Tibial nerve (tissue), 4 donors: ENCODE measurements at regions not wholly inside any gene's neighbourhood (a gene's known extent, or its start where the extent isn't known, plus 50 kb on each side); places are given as distances from the start of the nearest gene placed in this dataset.

Experiments
- DNase-seq, 2 donors: peaks; one replicate each; pipeline ENCODE4 v3.0.0-alpha.2; 2019; ENCODE audit warnings: low spot score in 2 of 2
- H3K27ac ChIP-seq, 4 donors: fragments of 200-600 bp; sonication (generic) in 3 of 4; one replicate each; pipeline ENCODE4 v1.5.1; 2017 to 2019; ENCODE audit warnings: mild to moderate bottlenecking in 1 of 4
- H3K27me3 ChIP-seq, 2 donors: fragments of 200-600 bp; sonication (generic) in 1 of 2; one replicate each; pipeline versions ENCODE4 v1.5.1 to v1.6.0; 2017 to 2019
- H3K36me3 ChIP-seq, 3 donors: fragments of 200-600 bp; sonication (generic); one replicate each; pipeline ENCODE4 v1.5.1; 2018 to 2019
- H3K4me1 ChIP-seq, 4 donors: fragments of 200-600 bp; sonication (generic) in 3 of 4; one replicate each; pipeline ENCODE4 v1.5.1; 2017 to 2019
- H3K4me3 ChIP-seq, 4 donors: fragments of 200-600 bp; sonication (generic) in 3 of 4; one replicate each; pipeline ENCODE4 v1.5.1; 2017 to 2019; ENCODE audit warnings: mild to moderate bottlenecking in 1 of 4, moderate library complexity in 1 of 4
- H3K9me3 ChIP-seq, 4 donors: fragments of 200-600 bp; sonication (generic) in 3 of 4; one replicate each; pipeline ENCODE4 v1.5.1; 2017 to 2019
- CTCF ChIP-seq, 5 experiments: fragments of 200-600 bp in 3 of 5; fragments of 450-650 bp in 2 of 5; sonication (generic) in 3 of 5; IDR thresholded peaks; one replicate each; pipeline ENCODE4 v1.5.1; 2016 to 2019; ENCODE audit warnings: antibody characterized with exemption in 5 of 5, mild to moderate bottlenecking in 3 of 5, moderate library complexity in 2 of 5
- EP300 ChIP-seq, 2 donors: sonication (generic); formaldehyde crosslinking; IDR thresholded peaks; one replicate each; pipeline ENCODE4 v1.6.1; 2017; ENCODE audit warnings: antibody characterized with exemption in 2 of 2, mild to moderate bottlenecking in 1 of 2
- POLR2A ChIP-seq, 2 donors: fragments of 450-650 bp; IDR thresholded peaks; one replicate each; pipeline ENCODE4 v1.6.1; 2017; ENCODE audit warnings: antibody characterized with exemption in 2 of 2, mild to moderate bottlenecking in 2 of 2, moderate library complexity in 2 of 2
- WGBS, 2 donors: methylation state at CpG; one replicate each; pipeline ENCODE4 v1.1.5; 2018; 5-methylcytosine and 5-hydroxymethylcytosine counted together

- 22 to 23% methylated on average over 19 to 24 of the region's 24 CpGs for WGBS, 2 donors
- Histone ChIP-seq H3K27ac (peak overlapping the region in 2 of 4 donors; percentile 72 to 73), H3K4me1 (peaks cover 0 to 93% (median 16%) of the 10 kb centered on the region in 4 donors), H3K36me3 (no peaks in the 10 kb centered on the region), H3K27me3 (no peaks in the 10 kb centered on the region), H3K4me3 (no peak overlapping the region), H3K9me3 (no peaks in the 10 kb centered on the region)
- DNase-seq: peak; percentile 71 to 75
- TF ChIP-seq CTCF (IDR thresholded peaks at IDR 0.05): peak in 3 of 5 experiments; percentile 8 to 48 (median 26)
- TF ChIP-seq EP300 (IDR thresholded peaks at IDR 0.05): peak in 1 of 2 donors; percentile 60
- no peak for TF ChIP-seq POLR2A (IDR thresholded peaks at IDR 0.05)
These were observed 99.8 kb upstream of the CDH5 start for GRCh38 chr16:66266436-66267291.

- no peak for TF ChIP-seq POLR2A (IDR thresholded peaks at IDR 0.05)
- no peak for TF ChIP-seq EP300 (IDR thresholded peaks at IDR 0.05)
- TF ChIP-seq CTCF (IDR thresholded peaks at IDR 0.05): no peak
- Histone ChIP-seq H3K27me3 (no peaks in the 10 kb centered on the region), H3K4me1 (peaks cover 0 to 96% (median 15%) of the 10 kb centered on the region in 4 donors), H3K4me3 (no peak overlapping the region), H3K27ac (peak overlapping the region in 3 of 4 donors; percentile 27 to 77 (median 75)), H3K36me3 (no peaks in the 10 kb centered on the region), H3K9me3 (no peaks in the 10 kb centered on the region)
- whole genome bisulfite sequencing, 2 donors: 80 to 87% methylated on average over 13 of the region's 13 CpGs
- DNase-seq: no peak
These were observed 100.8 kb upstream of the CDH5 start for GRCh38 chr16:66265556-66266141.

GRCh38 chr16:66265048-66265415, 101.5 kb upstream of the CDH5 start:
- no peak for TF ChIP-seq POLR2A (IDR thresholded peaks at IDR 0.05)
- TF ChIP-seq CTCF (IDR thresholded peaks at IDR 0.05): no peak
- no peak for TF ChIP-seq EP300 (IDR thresholded peaks at IDR 0.05)
- 67 to 76% methylated on average over 3 of the region's 3 CpGs for WGBS, 2 donors
- Histone ChIP-seq H3K36me3 (no peaks in the 10 kb centered on the region), H3K9me3 (no peaks in the 10 kb centered on the region), H3K27ac (peak overlapping the region in 3 of 4 donors; percentile 27 to 77 (median 75)), H3K4me1 (peaks cover 0 to 92% (median 13%) of the 10 kb centered on the region in 4 donors), H3K27me3 (no peaks in the 10 kb centered on the region), H3K4me3 (no peak overlapping the region)
- no peak for DNase-seq

- DNase-seq: no peak
- 83 to 89% methylated on average over 12 to 17 of the region's 17 CpGs for WGBS, 2 donors
- TF ChIP-seq POLR2A (IDR thresholded peaks at IDR 0.05): no peak
- TF ChIP-seq EP300 (IDR thresholded peaks at IDR 0.05): no peak
- TF ChIP-seq CTCF (IDR thresholded peaks at IDR 0.05): no peak
- Histone ChIP-seq H3K4me1 (peaks cover 0 to 86% (median 13%) of the 10 kb centered on the region in 4 donors), H3K4me3 (no peak overlapping the region), H3K27ac (peak overlapping the region in 3 of 4 donors; percentile 27 to 77 (median 75)), H3K27me3 (no peaks in the 10 kb centered on the region), H3K9me3 (no peaks in the 10 kb centered on the region), H3K36me3 (no peaks in the 10 kb centered on the region)
These were observed 102.0 kb upstream of the CDH5 start for GRCh38 chr16:66264311-66265047.
